Endometrium (tissue), 2 donors: ENCODE measurements at regions not wholly inside any gene's neighbourhood (a gene's known extent, or its start where the extent isn't known, plus 50 kb on each side); places are given as distances from the start of the nearest gene placed in this dataset.
"Not testable (repeated sequence)": the region's sequence is repeated elsewhere in the genome, so short reads cannot be mapped to it uniquely, and the experiment has no call there.

Experiments
- FAIRE-seq: peaks from 2 replicates; lab custom pipeline; 2012; peaks lifted over from hg19 to GRCh38; lab: Jason Lieb, UNC
- donor health status: control.
- donor health status: control.

GRCh38 chr3:171981271-171981605, 58.1 kb upstream of the FNDC3B start:
- FAIRE-seq, result no peak

GRCh38 chr3:171982828-171983227, 56.5 kb upstream of the FNDC3B start:
- no peak for FAIRE-seq

- FAIRE-seq, result not testable (repeated sequence)
Observed at GRCh38 chr3:171983685-171984084, 55.7 kb upstream of the FNDC3B start.

- FAIRE-seq, result no peak
Observed at GRCh38 chr3:171984883-171985282, 54.5 kb upstream of the FNDC3B start.

DNA sequence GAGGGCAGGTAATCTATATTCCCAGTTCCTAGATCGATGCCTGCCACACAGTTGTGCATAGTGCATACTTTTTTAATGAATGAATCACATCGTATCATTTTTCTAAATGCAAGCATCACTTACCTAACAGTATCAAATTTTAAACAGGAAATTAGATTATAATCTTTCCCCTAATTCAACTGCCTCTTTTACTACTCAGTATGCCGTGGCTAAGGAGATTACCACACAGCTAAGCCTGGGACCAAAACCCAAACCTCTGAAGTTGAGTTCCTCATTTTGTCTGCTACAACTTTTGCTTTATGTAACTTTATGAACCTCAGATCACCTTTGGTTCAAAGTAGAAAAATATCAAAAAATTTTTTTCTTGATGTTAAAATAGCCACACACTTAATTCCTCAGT, 53.2 kb upstream of the FNDC3B start:
- FAIRE-seq, result no peak

- FAIRE-seq, result no peak
Observed at GRCh38 chr3:171986757-171987518, 52.4 kb upstream of the FNDC3B start.
